Ascending aorta (tissue), 2 donors: ENCODE measurements at regions not wholly inside any gene's neighbourhood (a gene's known extent, or its start where the extent isn't known, plus 50 kb on each side); places are given as distances from the start of the nearest gene placed in this dataset.

Source experiments
- DNase-seq, 2 donors: peaks; one replicate each; pipeline ENCODE4 v3.0.0-alpha.2; 2019; ENCODE audit warnings: low spot score in 2 of 2
- H3K27ac ChIP-seq, 2 donors: fragments of 200-600 bp; sonication (generic); one replicate each; pipeline ENCODE4 v1.5.1; 2016 to 2017; ENCODE audit warnings: mild to moderate bottlenecking in 1 of 2
- H3K27me3 ChIP-seq: fragments of 200-600 bp; sonication (generic); one replicate; pipeline ENCODE4 v1.5.1; 2017
- H3K36me3 ChIP-seq, 2 donors: fragments of 200-600 bp; sonication (generic); one replicate each; pipeline ENCODE4 v1.5.1; 2016
- H3K4me1 ChIP-seq, 2 donors: fragments of 200-600 bp; sonication (generic); one replicate each; pipeline ENCODE4 v1.5.1; 2016 to 2017; ENCODE audit warnings: mild to moderate bottlenecking in 1 of 2
- H3K4me3 ChIP-seq, 2 donors: fragments of 200-600 bp; sonication (generic); one replicate each; pipeline ENCODE4 v1.5.1; 2016 to 2017; ENCODE audit warnings: mild to moderate bottlenecking in 1 of 2
- H3K9me3 ChIP-seq, 2 donors: fragments of 200-600 bp; sonication (generic); one replicate each; pipeline ENCODE4 v1.5.1; 2016
- intact Hi-C: fragments of 100-400 bp; cut with DNase I; formaldehyde crosslinking; loops from one replicate; pipeline ENCODE4 v1.15.1; 2023
- TF ChIP-seq, protein P1 (sequence below), 3 experiments: fragments of 200-600 bp in 2 of 3; fragments of 450-650 bp in 1 of 3; sonication (generic) in 2 of 3; IDR thresholded peaks; one replicate each; pipeline ENCODE4 v1.5.1; 2016 to 2019; ENCODE audit warnings: antibody characterized with exemption in 3 of 3, mild to moderate bottlenecking in 1 of 3, moderate library complexity in 1 of 3

DNA sequence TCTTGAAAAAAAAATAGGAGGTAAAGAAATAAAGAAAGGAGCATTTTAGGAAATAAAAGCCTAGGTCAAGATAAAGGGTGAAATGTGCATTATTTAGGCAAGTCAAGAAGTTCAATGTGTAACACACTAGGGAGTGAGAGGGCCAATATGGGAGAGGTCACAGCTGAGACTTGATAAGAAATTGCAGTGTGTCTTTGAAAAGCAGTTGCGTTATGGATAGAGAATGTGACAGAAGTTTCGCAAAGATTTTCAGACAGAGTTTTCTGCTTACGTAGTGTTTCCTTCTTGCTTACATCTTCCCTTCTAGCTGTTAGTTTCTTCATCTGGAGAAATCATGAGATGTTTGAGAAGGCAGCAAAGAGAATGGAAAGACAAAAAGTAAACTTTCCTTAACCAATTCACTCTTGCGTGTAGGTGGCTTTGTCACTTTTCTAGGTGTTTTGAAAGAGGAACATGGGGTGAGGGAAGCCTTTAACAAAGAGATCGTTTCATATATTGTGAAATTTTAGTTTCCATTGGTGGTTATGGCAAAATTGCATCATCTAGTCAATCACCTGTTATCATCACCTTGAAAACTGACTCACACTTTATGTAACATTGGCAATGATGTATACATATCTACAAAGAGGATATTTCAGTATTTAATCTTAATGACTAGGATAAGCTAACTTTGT is 975.5 kb downstream of the OLFM4 start:
- no peaks in the 10 kb centered on the region for H3K9me3 ChIP-seq
- DNase-seq: no peak
- TF ChIP-seq, protein P1, sequence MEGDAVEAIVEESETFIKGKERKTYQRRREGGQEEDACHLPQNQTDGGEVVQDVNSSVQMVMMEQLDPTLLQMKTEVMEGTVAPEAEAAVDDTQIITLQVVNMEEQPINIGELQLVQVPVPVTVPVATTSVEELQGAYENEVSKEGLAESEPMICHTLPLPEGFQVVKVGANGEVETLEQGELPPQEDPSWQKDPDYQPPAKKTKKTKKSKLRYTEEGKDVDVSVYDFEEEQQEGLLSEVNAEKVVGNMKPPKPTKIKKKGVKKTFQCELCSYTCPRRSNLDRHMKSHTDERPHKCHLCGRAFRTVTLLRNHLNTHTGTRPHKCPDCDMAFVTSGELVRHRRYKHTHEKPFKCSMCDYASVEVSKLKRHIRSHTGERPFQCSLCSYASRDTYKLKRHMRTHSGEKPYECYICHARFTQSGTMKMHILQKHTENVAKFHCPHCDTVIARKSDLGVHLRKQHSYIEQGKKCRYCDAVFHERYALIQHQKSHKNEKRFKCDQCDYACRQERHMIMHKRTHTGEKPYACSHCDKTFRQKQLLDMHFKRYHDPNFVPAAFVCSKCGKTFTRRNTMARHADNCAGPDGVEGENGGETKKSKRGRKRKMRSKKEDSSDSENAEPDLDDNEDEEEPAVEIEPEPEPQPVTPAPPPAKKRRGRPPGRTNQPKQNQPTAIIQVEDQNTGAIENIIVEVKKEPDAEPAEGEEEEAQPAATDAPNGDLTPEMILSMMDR (IDR thresholded peaks at IDR 0.05): no peak
- no peaks in the 10 kb centered on the region for H3K36me3 ChIP-seq
- no peaks in the 10 kb centered on the region for H3K4me1 ChIP-seq
- no peaks in the 10 kb centered on the region for H3K27me3 ChIP-seq
- no peak overlapping the region for H3K4me3 ChIP-seq
- H3K27ac ChIP-seq: no peak overlapping the region
- intact Hi-C loops: no loop called here

DNA sequence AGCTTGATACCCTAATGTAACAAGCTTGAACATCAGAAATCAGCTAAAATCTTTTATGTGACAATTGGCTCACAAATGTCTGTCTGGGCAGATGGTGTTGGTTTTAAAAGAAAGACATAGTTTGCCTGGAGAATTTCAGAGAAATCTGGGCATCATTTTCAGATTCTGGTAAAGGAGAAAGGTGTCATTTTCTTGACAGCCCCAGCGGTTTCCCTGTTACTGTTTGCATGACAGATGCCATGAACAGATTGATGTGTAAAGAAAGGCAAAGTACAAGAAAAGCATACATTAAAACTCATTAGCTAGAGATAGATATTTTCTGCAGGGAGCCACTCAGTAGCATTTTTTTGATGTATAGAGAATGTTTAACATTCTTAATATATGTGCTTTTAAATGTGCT is 987.9 kb downstream of the OLFM4 start:
- Histone ChIP-seq H3K9me3 (no peaks in the 10 kb centered on the region), H3K27ac (no peak overlapping the region), H3K4me3 (no peak overlapping the region), H3K36me3 (no peaks in the 10 kb centered on the region), H3K4me1 (no peaks in the 10 kb centered on the region), H3K27me3 (no peaks in the 10 kb centered on the region)
- intact Hi-C loops: no loop called here
- no peak for DNase-seq
- TF ChIP-seq, protein P1 (IDR thresholded peaks at IDR 0.05): no peak

DNA sequence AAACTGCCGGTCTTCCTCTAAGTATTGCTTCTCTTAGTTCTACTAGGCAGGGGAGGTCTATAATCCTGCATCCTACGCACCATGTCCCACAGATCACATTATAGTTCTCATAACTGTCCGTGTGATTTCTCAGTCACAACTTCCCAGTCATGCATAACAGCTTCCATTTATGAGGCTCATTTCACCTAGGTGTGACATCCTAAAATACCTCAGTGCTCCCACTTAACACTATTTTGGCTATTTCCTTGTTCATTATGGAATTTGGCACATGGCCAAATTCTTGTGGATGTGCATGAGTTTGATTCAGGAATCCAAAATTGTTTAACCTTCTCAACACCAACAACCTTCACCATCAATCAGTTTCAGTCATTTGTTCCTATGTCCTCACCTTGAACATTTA is 989.9 kb downstream of the OLFM4 start:
- Histone ChIP-seq H3K36me3 (no peaks in the 10 kb centered on the region), H3K27me3 (no peaks in the 10 kb centered on the region), H3K4me1 (no peaks in the 10 kb centered on the region), H3K4me3 (no peak overlapping the region), H3K27ac (no peak overlapping the region), H3K9me3 (no peaks in the 10 kb centered on the region)
- no peak for DNase-seq
- TF ChIP-seq, protein P1 (IDR thresholded peaks at IDR 0.05): no peak
- intact Hi-C loops: no loop called here

DNA sequence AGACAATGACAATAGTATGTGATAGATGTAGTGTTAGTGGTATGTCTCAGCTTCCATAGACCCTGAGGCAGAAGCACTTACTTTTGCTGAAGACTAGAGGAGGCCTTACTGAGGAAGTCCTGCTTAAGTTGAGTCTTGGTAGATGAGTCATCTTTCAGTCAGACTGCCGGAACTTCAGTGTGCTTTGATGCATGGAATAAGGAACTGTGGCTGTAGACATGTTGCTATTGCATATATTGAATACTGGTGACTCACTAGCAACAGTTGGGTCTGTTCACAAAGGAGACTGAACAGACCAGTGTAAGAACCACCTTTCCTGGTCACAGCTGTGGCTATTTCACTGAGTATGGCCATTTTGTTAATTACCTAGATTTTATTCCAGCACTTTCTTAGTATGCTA is 1000.6 kb downstream of the OLFM4 start:
- Histone ChIP-seq H3K4me1 (no peaks in the 10 kb centered on the region), H3K9me3 (no peaks in the 10 kb centered on the region), H3K4me3 (no peak overlapping the region), H3K27me3 (no peaks in the 10 kb centered on the region), H3K36me3 (no peaks in the 10 kb centered on the region), H3K27ac (no peak overlapping the region)
- TF ChIP-seq, protein P1 (IDR thresholded peaks at IDR 0.05): no peak
- DNase-seq: no peak
- intact Hi-C loops: no loop called here

DNA sequence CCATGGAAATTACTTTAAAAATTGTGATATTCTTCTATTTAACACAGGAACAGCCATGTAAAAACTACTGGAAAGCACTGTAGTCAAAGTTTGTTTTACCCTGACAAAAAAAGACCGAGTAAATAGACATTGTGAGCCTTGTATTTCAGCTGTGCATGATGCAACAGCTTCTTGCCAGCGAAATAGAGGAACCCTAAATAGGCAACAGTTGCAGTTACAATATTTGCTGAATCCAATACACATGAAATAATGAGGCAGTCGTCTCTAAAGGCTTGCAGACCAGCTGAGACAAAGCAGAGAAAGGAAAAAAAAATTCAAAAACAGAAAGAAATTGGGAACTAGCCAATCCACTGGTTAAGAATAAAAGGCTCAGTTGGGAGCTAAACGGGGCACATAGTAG is 1001.1 kb downstream of the OLFM4 start:
- intact Hi-C loops: no loop called here
- TF ChIP-seq, protein P1 (IDR thresholded peaks at IDR 0.05): no peak
- Histone ChIP-seq H3K4me1 (no peaks in the 10 kb centered on the region), H3K4me3 (no peak overlapping the region), H3K27me3 (no peaks in the 10 kb centered on the region), H3K27ac (no peak overlapping the region), H3K36me3 (no peaks in the 10 kb centered on the region), H3K9me3 (no peaks in the 10 kb centered on the region)
- no peak for DNase-seq
